ENCODE measurements at regions not wholly inside any gene's neighbourhood (a gene's known extent, or its start where the extent isn't known, plus 50 kb on each side); places are given as distances from the start of the nearest gene placed in this dataset.
A peak's percentile ranks its signal among the peaks of the same experiment; 100 is the strongest.

DNA sequence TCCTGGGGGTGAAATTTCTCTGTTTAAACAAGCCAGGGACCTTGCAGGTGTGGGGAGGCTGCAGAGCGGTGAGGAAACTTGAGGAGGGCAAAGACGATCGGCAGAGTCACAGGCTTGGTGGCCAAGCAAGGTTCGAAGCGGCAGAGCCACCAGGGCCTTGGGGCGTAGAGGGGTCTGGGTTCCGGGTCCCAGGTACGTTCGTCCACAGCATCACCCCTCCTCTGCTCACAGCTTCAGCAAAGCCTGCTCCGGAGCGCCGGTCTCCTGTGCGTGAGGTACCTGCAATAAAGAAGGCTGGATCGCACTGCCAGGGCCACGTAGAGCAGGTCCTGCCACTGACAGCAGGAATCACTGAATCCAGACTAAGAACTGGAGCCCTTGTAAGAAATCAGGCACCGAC is 66.8 kb upstream of the PCSK6 start:
- Mint-ChIP-seq H3K4me1 (peaks cover 6% of the 10 kb centered on the region), H3K9me3 (no peaks in the 10 kb centered on the region), H3K27ac (peak overlapping the region; percentile 45; the same call in 1 of the 2 replicates), H3K36me3 (no peaks in the 10 kb centered on the region), H3K4me3 (no peak overlapping the region), H3K27me3 (ENCODE audit: low read depth) (peaks cover 3% of the 10 kb centered on the region; the same call in 1 of the 2 replicates)
- ATAC-seq = no peak
- POLR2A ChIA-PET = no interaction called here
- DNase-seq (ENCODE audit: low spot score) = no peak
- no peak for TF ChIP-seq HMGA2 (CRISPR knock-in tag; IDR thresholded peaks at IDR 0.05)
- no peak for TF ChIP-seq ZBTB21 (CRISPR knock-in tag; IDR thresholded peaks at IDR 0.05; ENCODE audit: borderline replicate concordance)
- TF ChIP-seq, protein P1, sequence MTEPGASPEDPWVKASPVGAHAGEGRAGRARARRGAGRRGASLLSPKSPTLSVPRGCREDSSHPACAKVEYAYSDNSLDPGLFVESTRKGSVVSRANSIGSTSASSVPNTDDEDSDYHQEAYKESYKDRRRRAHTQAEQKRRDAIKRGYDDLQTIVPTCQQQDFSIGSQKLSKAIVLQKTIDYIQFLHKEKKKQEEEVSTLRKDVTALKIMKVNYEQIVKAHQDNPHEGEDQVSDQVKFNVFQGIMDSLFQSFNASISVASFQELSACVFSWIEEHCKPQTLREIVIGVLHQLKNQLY (CRISPR knock-in tag; IDR thresholded peaks at IDR 0.05) = no peak
- no peak for TF ChIP-seq CREM (CRISPR knock-in tag; IDR thresholded peaks at IDR 0.05)
- TF ChIP-seq, protein P2, sequence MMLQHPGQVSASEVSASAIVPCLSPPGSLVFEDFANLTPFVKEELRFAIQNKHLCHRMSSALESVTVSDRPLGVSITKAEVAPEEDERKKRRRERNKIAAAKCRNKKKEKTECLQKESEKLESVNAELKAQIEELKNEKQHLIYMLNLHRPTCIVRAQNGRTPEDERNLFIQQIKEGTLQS (CRISPR knock-in tag; conservative IDR thresholded peaks at IDR 0.05) = no peak
- TF ChIP-seq E2F4 (CRISPR knock-in tag; IDR thresholded peaks at IDR 0.05; ENCODE audit: borderline replicate concordance, low read depth) = no peak
- TF ChIP-seq ZSCAN18 (CRISPR knock-in tag; IDR thresholded peaks at IDR 0.05) = no peak
- no peak for TF ChIP-seq TCF7 (CRISPR knock-in tag; IDR thresholded peaks at IDR 0.05; ENCODE audit: low read depth)
- TF ChIP-seq ZNF317 (CRISPR knock-in tag; IDR thresholded peaks at IDR 0.05; ENCODE audit: borderline replicate concordance, low read depth) = no peak
- TF ChIP-seq, protein P3, sequence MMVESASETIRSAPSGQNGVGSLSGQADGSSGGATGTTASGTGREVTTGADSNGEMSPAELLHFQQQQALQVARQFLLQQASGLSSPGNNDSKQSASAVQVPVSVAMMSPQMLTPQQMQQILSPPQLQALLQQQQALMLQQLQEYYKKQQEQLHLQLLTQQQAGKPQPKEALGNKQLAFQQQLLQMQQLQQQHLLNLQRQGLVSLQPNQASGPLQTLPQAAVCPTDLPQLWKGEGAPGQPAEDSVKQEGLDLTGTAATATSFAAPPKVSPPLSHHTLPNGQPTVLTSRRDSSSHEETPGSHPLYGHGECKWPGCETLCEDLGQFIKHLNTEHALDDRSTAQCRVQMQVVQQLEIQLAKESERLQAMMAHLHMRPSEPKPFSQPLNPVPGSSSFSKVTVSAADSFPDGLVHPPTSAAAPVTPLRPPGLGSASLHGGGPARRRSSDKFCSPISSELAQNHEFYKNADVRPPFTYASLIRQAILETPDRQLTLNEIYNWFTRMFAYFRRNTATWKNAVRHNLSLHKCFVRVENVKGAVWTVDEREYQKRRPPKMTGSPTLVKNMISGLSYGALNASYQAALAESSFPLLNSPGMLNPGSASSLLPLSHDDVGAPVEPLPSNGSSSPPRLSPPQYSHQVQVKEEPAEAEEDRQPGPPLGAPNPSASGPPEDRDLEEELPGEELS (CRISPR knock-in tag; IDR thresholded peaks at IDR 0.05) = no peak
- TF ChIP-seq ZNF121 (CRISPR knock-in tag; IDR thresholded peaks at IDR 0.05) = no peak
- TF ChIP-seq, protein P4, sequence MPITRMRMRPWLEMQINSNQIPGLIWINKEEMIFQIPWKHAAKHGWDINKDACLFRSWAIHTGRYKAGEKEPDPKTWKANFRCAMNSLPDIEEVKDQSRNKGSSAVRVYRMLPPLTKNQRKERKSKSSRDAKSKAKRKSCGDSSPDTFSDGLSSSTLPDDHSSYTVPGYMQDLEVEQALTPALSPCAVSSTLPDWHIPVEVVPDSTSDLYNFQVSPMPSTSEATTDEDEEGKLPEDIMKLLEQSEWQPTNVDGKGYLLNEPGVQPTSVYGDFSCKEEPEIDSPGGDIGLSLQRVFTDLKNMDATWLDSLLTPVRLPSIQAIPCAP (CRISPR knock-in tag; IDR thresholded peaks at IDR 0.05) = no peak
- CTCF ChIA-PET = interaction anchor here (1.0 to 1.5 kb wide), 2 partner anchors 10 kb away, joined by 3 read pairs; no protein-coding TSS in a partner anchor

- CTCF ChIA-PET = no interaction called here
- POLR2A ChIA-PET = no interaction called here
- ATAC-seq (no peak), DNase-seq (ENCODE audit: low spot score) (no peak)
- Mint-ChIP-seq H3K4me1 (peaks cover 6% of the 10 kb centered on the region), H3K9me3 (no peaks in the 10 kb centered on the region), H3K4me3 (no peak overlapping the region), H3K27ac (no peak overlapping the region), H3K36me3 (no peaks in the 10 kb centered on the region), H3K27me3 (ENCODE audit: low read depth) (peaks cover 3% of the 10 kb centered on the region; the same call in 1 of the 2 replicates)
- TF ChIP-seq GABPB1 (CRISPR knock-in tag; IDR thresholded peaks at IDR 0.05) = no peak
- no peak for TF ChIP-seq TEAD1 (CRISPR knock-in tag; IDR thresholded peaks at IDR 0.05)
- no peak for TF ChIP-seq SOX15 (CRISPR knock-in tag; IDR thresholded peaks at IDR 0.05)
- TF ChIP-seq ZNF317 (CRISPR knock-in tag; IDR thresholded peaks at IDR 0.05; ENCODE audit: borderline replicate concordance, low read depth) = no peak
- TF ChIP-seq ESRRA (CRISPR knock-in tag; IDR thresholded peaks at IDR 0.05; ENCODE audit: borderline replicate concordance) = no peak
- no peak for TF ChIP-seq ZNF263 (CRISPR knock-in tag; IDR thresholded peaks at IDR 0.05; ENCODE audit: low read depth)
- no peak for TF ChIP-seq HMGA2 (CRISPR knock-in tag; IDR thresholded peaks at IDR 0.05)
- no peak for TF ChIP-seq PREB (CRISPR knock-in tag; IDR thresholded peaks at IDR 0.05; ENCODE audit: borderline replicate concordance)
- no peak for TF ChIP-seq NFATC4 (CRISPR knock-in tag; IDR thresholded peaks at IDR 0.05)
- no peak for TF ChIP-seq E2F5 (CRISPR knock-in tag; IDR thresholded peaks at IDR 0.05)
- TF ChIP-seq ETV6 (CRISPR knock-in tag; IDR thresholded peaks at IDR 0.05) = no peak
- no peak for TF ChIP-seq CREM (CRISPR knock-in tag; IDR thresholded peaks at IDR 0.05)
- no peak for TF ChIP-seq ZNF671 (CRISPR knock-in tag; IDR thresholded peaks at IDR 0.05)
- TF ChIP-seq GRHL2 (CRISPR knock-in tag; IDR thresholded peaks at IDR 0.05; ENCODE audit: insufficient replicate concordance, severe bottlenecking) = no peak
- no peak for TF ChIP-seq ZMAT4 (CRISPR knock-in tag; IDR thresholded peaks at IDR 0.05)
These were observed 64.8 kb upstream of the PCSK6 start for GRCh38 chr15:101554115-101554915.
